ENCODE measurements at regions not wholly inside any gene's neighbourhood (a gene's known extent, or its start where the extent isn't known, plus 50 kb on each side); places are given as distances from the start of the nearest gene placed in this dataset.

DNA sequence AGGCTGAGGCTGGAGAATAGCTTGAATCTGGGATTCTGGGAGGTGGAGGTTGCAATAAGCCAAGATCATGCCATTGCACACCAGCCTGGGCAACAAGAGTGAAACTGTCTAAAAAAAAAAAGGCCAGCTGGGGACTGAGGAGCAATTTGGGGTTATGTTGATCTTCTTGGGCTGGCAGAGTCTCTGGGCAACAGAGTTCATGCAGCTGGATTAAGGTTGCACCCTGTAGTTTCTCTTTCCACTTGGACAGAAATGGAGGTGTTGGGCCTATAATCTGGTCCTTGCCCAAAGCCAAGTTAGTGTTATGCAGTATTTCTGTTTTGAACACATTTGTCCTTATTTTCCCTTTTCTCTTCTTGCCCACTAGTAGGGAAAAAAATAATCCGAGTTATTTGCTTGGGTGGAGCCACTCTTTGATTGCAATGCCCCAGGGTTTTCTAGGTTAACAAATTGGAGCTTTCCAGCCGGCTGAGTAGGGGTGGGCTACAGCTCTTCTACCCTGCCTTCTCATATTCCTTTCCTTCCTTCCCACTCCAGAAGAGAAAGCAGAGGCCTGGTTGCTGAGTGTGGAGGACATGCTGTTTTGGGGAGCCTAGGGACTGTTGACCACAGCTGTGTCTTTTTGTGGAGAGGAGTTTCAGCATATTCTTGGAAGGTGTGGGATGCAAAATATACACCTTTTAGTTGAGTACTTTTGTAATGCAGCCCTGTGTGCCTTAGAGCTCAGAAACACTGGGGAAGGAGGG lies 213.9 kb downstream of the SOX4 start:
- Mint-ChIP-seq H3K27ac (no peak overlapping the region), H3K4me3 (no peak overlapping the region), H3K9me3 (no peaks in the 10 kb centered on the region), H3K36me3 (ENCODE audit: low read depth) (no peaks in the 10 kb centered on the region), H3K4me1 (no peaks in the 10 kb centered on the region), H3K27me3 (no peaks in the 10 kb centered on the region)
- intact Hi-C loops (cut with micrococcal nuclease): no loop called here
- DNase-seq: no peak

DNA sequence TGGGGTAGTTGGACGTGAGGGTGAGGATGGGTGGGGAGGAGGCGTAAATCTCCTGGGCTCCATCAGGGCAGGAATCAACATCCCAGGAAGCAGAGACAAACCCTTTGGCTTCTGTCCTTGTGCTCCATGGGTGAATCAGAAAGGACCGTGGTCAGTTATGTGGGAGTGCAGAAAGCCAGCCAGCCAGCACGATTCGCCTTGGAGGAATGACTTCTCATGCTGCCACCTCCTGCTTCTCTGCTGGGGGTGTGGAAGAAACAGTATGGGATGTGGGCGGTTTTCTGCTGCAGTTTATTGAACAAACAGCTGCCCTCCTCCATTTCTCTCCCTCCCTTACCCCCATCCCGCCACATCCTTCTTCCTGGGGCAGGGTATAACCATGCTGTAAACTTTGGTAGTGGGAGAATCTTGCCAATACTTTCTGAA lies 214.5 kb downstream of the SOX4 start:
- intact Hi-C loops (cut with micrococcal nuclease): no loop called here
- Mint-ChIP-seq H3K27me3 (no peaks in the 10 kb centered on the region), H3K4me1 (no peaks in the 10 kb centered on the region), H3K27ac (no peak overlapping the region), H3K9me3 (no peaks in the 10 kb centered on the region), H3K4me3 (no peak overlapping the region), H3K36me3 (ENCODE audit: low read depth) (no peaks in the 10 kb centered on the region)
- DNase-seq: no peak

DNA sequence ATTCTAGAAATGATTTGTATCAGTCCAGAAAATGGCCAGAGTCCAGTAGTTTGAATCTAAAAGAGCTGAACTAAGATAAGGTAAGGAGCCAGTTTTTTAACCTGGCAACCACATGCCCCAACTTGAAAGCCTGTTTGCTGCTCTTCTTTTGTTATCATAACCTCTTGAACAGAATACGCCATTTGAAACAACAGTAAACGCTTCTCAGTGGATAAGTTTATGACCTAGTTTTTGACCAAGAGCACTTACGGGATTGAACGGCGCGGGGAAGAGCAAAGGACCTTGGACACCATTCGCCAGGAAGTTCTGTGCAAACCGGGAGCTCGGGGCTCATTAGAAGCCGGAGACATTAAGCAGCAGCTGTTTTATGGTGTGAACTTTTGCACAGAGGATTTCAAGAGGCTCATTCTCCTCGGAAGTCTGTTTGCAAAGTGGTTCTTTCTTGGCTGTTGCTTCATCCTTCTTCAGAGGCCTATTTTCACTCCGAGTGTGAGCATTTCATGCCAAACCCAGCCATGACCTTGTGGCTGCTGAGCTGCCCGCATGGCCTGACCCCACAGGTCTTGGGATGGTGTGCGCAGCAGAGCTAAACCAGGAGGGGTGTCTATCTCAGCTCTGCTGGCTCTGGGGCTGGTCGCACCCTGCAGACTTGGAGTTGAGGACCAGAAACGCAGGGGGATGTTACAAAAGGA lies 215.1 kb downstream of the SOX4 start:
- H3K9me3 Mint-ChIP-seq: no peaks in the 10 kb centered on the region
- no peaks in the 10 kb centered on the region for H3K36me3 Mint-ChIP-seq (ENCODE audit: low read depth)
- intact Hi-C loops (cut with micrococcal nuclease): no loop called here
- H3K27ac Mint-ChIP-seq: no peak overlapping the region
- no peaks in the 10 kb centered on the region for H3K4me1 Mint-ChIP-seq
- H3K27me3 Mint-ChIP-seq: no peaks in the 10 kb centered on the region
- H3K4me3 Mint-ChIP-seq: no peak overlapping the region
- DNase-seq: no peak

DNA sequence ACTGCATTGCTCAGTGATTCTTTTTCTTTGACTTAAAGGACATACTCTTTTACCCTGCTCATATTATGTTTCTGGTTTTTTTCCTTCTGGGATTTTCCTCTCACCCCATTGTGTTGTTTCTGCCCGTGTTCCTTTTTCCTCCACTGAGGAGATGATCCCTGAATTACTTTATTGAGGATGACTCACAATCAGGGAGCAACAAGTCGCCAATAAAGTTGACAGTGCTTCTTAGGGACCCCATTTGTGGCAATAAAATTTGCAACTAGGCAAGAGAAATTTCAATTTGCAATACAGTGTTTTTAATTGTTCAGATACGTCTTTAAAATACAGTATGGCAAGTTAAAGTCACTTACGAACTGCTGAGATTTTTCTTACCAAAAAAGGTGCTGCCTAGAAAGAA lies 217.9 kb downstream of the SOX4 start:
- Mint-ChIP-seq H3K9me3 (no peaks in the 10 kb centered on the region), H3K27ac (no peak overlapping the region), H3K27me3 (no peaks in the 10 kb centered on the region), H3K4me1 (no peaks in the 10 kb centered on the region), H3K36me3 (ENCODE audit: low read depth) (no peaks in the 10 kb centered on the region), H3K4me3 (no peak overlapping the region)
- DNase-seq: no peak
- intact Hi-C loops (cut with micrococcal nuclease): no loop called here

DNA sequence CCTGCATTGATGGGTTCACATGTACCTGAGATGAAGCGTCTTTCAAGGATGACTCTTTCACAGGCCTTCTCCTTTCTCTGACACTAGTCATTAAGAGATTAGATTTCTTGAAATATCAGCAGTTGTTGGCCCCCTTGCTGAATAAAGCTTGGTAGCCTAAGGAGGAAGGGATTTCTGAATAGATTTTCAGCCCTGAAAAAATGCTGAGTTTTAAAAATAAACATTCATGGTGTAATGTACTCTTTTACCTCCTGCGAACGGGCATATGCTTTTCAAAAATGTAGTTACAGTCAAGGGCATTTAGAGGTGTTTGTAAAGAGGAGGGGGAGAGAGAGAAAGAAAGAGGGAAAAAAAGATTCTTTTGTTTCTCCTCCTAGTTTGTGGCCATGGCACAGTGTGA lies 222.7 kb downstream of the SOX4 start:
- no peaks in the 10 kb centered on the region for H3K36me3 Mint-ChIP-seq (ENCODE audit: low read depth)
- intact Hi-C loops (cut with micrococcal nuclease): no loop called here
- H3K4me1 Mint-ChIP-seq: no peaks in the 10 kb centered on the region
- no peak overlapping the region for H3K27ac Mint-ChIP-seq
- H3K4me3 Mint-ChIP-seq: no peak overlapping the region
- no peaks in the 10 kb centered on the region for H3K27me3 Mint-ChIP-seq
- no peak for DNase-seq
- no peaks in the 10 kb centered on the region for H3K9me3 Mint-ChIP-seq

DNA sequence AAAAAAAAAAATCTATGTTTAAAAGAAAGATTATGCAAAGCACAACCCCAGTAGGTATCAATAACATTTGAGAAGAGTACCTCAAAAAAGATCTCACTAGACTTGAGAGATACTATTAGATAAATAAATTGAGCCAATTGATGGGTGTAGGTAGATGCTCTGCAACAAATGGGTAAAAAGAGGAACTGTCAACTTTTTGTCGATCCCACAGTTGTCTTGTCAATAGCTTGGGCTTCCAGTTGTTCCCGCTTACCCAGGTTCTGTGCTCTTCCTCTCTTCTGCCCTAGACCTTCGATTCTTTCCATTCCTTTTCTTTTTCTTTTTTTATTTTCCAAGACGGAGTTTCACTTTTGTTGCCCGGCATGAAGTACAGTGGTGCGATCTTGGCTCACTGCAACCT lies 226.9 kb downstream of the SOX4 start:
- Mint-ChIP-seq H3K9me3 (no peaks in the 10 kb centered on the region), H3K27ac (no peak overlapping the region), H3K27me3 (peaks cover 2% of the 10 kb centered on the region), H3K4me1 (no peaks in the 10 kb centered on the region), H3K36me3 (ENCODE audit: low read depth) (no peaks in the 10 kb centered on the region), H3K4me3 (no peak overlapping the region)
- no peak for DNase-seq
- intact Hi-C loops (cut with micrococcal nuclease): no loop called here

DNA sequence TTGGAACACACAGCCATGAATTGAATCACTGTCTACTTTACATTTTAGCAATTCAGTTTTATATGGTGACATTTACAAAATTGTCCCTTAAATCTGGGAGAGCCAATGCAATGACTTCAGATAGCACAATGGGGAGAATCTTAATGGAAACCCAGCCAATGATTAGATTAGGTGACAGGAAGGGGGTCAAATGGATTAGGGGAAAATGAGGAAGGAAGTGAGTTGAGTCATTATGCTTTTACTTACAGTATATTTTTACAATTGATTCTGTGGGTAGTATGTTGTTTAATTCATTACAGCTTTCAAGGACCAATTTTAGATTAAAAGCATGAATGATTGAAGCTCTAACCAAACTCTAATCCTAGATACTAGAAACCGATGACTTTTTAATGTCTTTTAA lies 229.8 kb downstream of the SOX4 start:
- H3K27me3 Mint-ChIP-seq: peaks cover 2% of the 10 kb centered on the region
- H3K4me1 Mint-ChIP-seq: peaks cover 2% of the 10 kb centered on the region
- H3K4me3 Mint-ChIP-seq: no peak overlapping the region
- DNase-seq: no peak
- no peaks in the 10 kb centered on the region for H3K9me3 Mint-ChIP-seq
- H3K36me3 Mint-ChIP-seq (ENCODE audit: low read depth): no peaks in the 10 kb centered on the region
- no peak overlapping the region for H3K27ac Mint-ChIP-seq
- intact Hi-C loops (cut with micrococcal nuclease): no loop called here

DNA sequence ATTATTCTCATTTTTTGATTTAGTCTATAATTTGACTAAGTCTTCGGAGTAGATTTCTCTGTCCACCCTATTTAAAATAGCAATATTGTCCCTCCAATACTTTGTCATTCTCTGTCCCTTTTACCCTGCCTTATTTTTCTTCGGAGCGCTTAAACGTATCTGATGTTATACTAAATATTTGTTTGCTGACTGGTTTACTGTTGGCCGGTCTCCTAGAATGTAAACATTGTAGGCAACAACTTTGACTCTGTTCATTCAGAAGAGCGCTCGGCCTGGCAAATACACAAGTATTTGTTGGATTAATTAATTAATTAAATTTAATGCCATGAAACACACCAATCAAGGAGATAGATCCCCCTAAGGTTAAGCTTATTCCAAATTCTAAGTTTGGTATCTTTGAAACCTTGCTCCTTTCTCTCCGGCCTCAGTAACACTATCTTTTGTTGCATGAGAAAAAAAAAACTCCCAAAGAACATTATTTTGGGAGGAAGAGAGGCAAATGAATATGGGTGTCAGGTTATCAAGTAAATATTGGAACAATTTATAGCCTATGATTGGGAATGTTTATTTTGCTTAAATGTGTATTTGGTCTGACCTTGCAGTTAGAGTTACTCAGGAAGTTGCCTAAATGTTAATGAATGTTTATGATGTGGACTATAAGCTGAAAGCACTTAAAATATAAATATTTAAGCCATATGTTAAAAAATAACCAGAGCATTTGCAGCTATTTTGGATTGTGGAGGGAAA lies 231.1 kb downstream of the SOX4 start:
- Mint-ChIP-seq H3K9me3 (no peaks in the 10 kb centered on the region), H3K4me1 (peaks cover 3% of the 10 kb centered on the region), H3K36me3 (ENCODE audit: low read depth) (no peaks in the 10 kb centered on the region), H3K27ac (no peak overlapping the region), H3K4me3 (no peak overlapping the region), H3K27me3 (peaks cover 2% of the 10 kb centered on the region)
- no peak for DNase-seq
- intact Hi-C loops (cut with micrococcal nuclease): no loop called here

DNA sequence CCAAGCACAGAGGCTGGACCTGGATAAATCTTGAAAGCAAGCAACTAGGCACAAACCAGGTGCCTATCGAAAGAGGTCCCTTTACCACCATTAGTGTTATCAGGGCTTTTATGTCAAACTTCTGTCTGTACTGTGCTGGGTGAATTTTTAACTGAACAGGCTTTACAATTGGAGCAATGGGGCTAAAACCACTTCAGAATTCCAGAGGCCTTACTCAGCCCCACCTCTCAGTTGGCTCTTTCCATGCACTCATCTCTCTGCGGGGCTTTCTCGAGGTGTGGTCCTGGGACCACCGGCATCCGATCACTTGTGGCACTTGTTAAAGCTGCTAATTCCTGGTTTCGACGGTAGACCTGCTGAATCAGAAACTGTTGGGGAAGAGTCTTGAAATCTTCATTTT lies 232.5 kb downstream of the SOX4 start:
- no peaks in the 10 kb centered on the region for H3K36me3 Mint-ChIP-seq (ENCODE audit: low read depth)
- H3K27ac Mint-ChIP-seq: no peak overlapping the region
- DNase-seq: no peak
- no peaks in the 10 kb centered on the region for H3K9me3 Mint-ChIP-seq
- H3K27me3 Mint-ChIP-seq: peaks cover 3% of the 10 kb centered on the region
- no peak overlapping the region for H3K4me3 Mint-ChIP-seq
- intact Hi-C loops (cut with micrococcal nuclease): no loop called here
- H3K4me1 Mint-ChIP-seq: peaks cover 3% of the 10 kb centered on the region

DNA sequence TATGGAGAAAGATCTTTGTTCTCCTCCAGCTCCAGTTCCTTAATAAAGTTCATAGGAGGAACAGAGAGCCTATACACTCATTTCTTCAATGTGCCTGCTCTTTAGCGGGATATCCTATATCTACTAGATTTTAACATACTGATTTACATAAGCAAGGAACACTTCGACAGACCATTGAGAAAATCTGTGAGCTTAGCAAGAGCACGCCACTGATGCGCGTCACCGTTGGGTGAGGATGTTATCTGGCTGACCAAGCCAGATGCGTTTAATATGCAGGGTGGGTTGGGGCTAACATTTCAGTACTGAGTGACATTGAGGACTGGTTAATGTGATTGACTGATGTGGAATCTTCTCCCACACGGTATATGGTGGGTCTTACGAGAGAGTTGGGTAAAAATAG lies 233.4 kb downstream of the SOX4 start:
- peak overlapping the region; percentile 3 for H3K27ac Mint-ChIP-seq
- intact Hi-C loops (cut with micrococcal nuclease): no loop called here

DNA sequence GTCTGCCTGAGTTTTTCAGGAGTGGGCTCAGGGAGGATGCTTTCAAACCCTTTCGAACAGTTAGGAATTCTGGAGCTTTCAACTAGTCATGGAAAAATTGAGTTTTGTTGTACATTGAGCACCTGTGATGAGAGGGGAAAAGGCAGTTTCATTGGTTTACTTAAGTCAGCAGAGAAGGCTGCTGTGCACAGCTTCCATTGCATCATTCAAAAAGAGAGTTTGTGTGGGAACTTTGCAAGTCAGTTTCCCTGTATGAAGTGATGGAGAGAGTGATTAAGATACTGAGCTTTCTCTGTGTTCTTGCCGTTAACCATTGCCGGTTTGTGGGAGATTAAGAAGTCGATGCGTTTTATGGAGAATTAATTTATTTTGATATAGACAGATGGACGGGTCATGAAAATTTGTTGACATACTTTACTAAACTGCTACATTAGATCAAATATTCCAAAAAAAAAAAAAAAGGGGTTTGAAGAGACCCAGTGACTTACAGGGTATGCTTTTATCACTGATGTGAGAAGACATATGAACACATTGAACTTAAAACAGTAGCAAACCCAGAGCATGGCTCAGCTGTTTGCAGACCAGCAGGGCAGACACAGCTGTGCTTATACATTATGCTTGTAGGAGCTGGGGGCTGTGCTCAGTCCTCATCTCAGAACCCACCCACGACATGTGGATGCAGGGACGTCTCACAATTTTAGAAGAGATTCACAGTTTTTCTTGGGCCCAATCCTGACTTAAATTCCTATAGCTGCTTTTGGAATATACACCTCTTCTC lies 234.1 kb downstream of the SOX4 start:
- no peak for DNase-seq
- Mint-ChIP-seq H3K4me1 (peaks cover 12% of the 10 kb centered on the region), H3K27ac (peak overlapping the region; percentile 3), H3K4me3 (no peak overlapping the region), H3K9me3 (no peaks in the 10 kb centered on the region), H3K27me3 (peaks cover 6% of the 10 kb centered on the region), H3K36me3 (ENCODE audit: low read depth) (no peaks in the 10 kb centered on the region)
- intact Hi-C loops (cut with micrococcal nuclease): no loop called here

More for the DNA sequence above, 233.4 kb downstream of the SOX4 start:
- no peaks in the 10 kb centered on the region for H3K36me3 Mint-ChIP-seq (ENCODE audit: low read depth)
- H3K4me1 Mint-ChIP-seq: peaks cover 10% of the 10 kb centered on the region
- H3K4me3 Mint-ChIP-seq: no peak overlapping the region
- H3K9me3 Mint-ChIP-seq: no peaks in the 10 kb centered on the region
- peaks cover 6% of the 10 kb centered on the region for H3K27me3 Mint-ChIP-seq
- DNase-seq: no peak

DNA sequence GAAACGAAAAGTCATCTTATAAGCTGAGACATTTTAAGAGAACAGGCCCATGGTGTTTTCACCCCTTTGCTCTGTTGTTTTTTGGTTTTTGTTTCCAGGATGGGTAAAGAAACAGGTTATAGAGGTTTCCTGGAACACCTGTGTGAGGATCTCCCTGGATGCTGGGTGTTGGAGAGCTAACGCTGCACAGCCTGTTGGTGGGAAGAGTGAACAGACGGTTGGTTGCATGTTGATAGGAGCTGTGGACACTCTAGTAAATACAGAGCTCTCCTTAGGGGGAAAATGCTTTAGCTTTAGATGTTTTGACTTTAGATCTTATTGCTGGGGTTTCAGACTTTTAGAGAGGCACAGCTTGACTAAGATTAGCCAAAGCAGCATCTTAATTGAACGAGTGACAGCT lies 235.2 kb downstream of the SOX4 start:
- intact Hi-C loops (cut with micrococcal nuclease): no loop called here
- Mint-ChIP-seq H3K9me3 (no peaks in the 10 kb centered on the region), H3K36me3 (ENCODE audit: low read depth) (no peaks in the 10 kb centered on the region), H3K27ac (no peak overlapping the region), H3K4me3 (no peak overlapping the region), H3K27me3 (peaks cover 6% of the 10 kb centered on the region), H3K4me1 (peaks cover 12% of the 10 kb centered on the region)
- DNase-seq: no peak

DNA sequence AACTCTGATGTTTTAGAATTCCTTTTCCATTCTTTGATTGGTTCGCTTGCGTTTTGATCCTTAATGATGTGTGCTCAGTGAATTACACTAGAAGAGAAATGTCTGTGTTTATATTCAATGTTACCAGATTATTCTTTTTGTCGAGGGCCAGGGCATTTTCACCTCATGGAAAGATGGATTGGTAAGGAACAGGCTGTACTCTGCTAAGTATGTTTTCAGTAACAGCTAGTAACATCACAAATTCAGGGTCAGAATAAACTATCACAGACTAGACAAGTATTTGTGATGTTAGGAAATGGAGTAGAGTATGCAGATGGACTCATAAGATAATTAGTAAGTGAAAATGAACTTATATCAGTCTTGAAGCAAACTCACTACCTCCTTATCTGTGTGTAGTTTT lies 235.6 kb downstream of the SOX4 start:
- intact Hi-C loops (cut with micrococcal nuclease): no loop called here
- Mint-ChIP-seq H3K4me1 (peaks cover 12% of the 10 kb centered on the region), H3K9me3 (no peaks in the 10 kb centered on the region), H3K36me3 (ENCODE audit: low read depth) (no peaks in the 10 kb centered on the region), H3K4me3 (no peak overlapping the region), H3K27ac (no peak overlapping the region), H3K27me3 (peaks cover 6% of the 10 kb centered on the region)
- DNase-seq: no peak
